Peyer's patch (tissue), 4 donors: ENCODE measurements at regions not wholly inside any gene's neighbourhood (a gene's known extent, or its start where the extent isn't known, plus 50 kb on each side); places are given as distances from the start of the nearest gene placed in this dataset.

Experiments
- POLR2A ChIP-seq, 2 donors: fragments of 450-650 bp; IDR thresholded peaks; one replicate each; pipeline ENCODE4 v1.5.1; 2017; ENCODE audit warnings: antibody characterized with exemption in 2 of 2, mild to moderate bottlenecking in 2 of 2, moderate library complexity in 2 of 2
- TF ChIP-seq, protein P1 (sequence below), 6 experiments: fragments of 450-650 bp in 4 of 6; fragments of 200-600 bp in 2 of 6; sonication (generic) in 1 of 6; IDR thresholded peaks; one replicate each; pipeline ENCODE4 v1.5.1; 2017 to 2019; ENCODE audit warnings: antibody characterized with exemption in 6 of 6, mild to moderate bottlenecking in 3 of 6, moderate library complexity in 1 of 6

GRCh38 chr2:44055229-44055628, 59.4 kb upstream of the LRPPRC start:
- TF ChIP-seq POLR2A (IDR thresholded peaks at IDR 0.05): no peak
- TF ChIP-seq, protein P1, sequence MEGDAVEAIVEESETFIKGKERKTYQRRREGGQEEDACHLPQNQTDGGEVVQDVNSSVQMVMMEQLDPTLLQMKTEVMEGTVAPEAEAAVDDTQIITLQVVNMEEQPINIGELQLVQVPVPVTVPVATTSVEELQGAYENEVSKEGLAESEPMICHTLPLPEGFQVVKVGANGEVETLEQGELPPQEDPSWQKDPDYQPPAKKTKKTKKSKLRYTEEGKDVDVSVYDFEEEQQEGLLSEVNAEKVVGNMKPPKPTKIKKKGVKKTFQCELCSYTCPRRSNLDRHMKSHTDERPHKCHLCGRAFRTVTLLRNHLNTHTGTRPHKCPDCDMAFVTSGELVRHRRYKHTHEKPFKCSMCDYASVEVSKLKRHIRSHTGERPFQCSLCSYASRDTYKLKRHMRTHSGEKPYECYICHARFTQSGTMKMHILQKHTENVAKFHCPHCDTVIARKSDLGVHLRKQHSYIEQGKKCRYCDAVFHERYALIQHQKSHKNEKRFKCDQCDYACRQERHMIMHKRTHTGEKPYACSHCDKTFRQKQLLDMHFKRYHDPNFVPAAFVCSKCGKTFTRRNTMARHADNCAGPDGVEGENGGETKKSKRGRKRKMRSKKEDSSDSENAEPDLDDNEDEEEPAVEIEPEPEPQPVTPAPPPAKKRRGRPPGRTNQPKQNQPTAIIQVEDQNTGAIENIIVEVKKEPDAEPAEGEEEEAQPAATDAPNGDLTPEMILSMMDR (IDR thresholded peaks at IDR 0.05): no peak
